Adrenal gland (tissue), 5 donors: ENCODE measurements at regions not wholly inside any gene's neighbourhood (a gene's known extent, or its start where the extent isn't known, plus 50 kb on each side); places are given as distances from the start of the nearest gene placed in this dataset.

Source experiments
- POLR2A ChIP-seq, 2 donors: fragments of 450-650 bp; IDR thresholded peaks; one replicate each; pipeline ENCODE4 v1.6.1; 2017; ENCODE audit warnings: antibody characterized with exemption in 2 of 2, mild to moderate bottlenecking in 2 of 2, moderate library complexity in 1 of 2
- TF ChIP-seq, protein P1 (sequence below), 6 experiments: fragments of 450-650 bp in 4 of 6; fragments of 200-600 bp in 2 of 6; sonication (generic) in 1 of 6; IDR thresholded peaks; 1 replicate in 5 of 6; 2 replicates in 1 of 6; pipeline versions ENCODE4 v1.5.1 to v1.8.0; 2016 to 2021; ENCODE audit warnings: antibody characterized with exemption in 6 of 6, mild to moderate bottlenecking in 2 of 6, moderate library complexity in 1 of 6
- donor health status: DM: no; HTN: no; CAD: no.

DNA sequence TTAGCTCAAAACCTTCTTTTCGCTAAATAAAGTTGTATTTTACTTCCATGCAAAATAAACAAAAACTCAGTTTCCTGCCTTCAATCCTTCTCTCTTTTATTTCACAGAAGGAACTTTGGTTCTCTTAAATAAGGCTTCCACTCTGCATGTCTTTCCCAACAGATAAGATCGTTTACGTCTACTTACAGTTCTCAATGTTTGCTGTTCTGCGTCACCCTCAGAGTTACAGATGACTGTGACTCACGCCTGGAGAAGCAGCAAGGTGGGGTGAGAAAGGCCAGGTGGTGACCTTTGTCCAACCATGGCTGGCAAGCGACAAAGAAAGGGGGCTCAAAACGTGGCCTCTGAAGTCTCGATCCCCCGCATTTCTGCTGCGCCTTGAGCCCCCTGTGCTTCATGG lies 51.4 kb upstream of the RPS6KA2 start:
- TF ChIP-seq, protein P1, sequence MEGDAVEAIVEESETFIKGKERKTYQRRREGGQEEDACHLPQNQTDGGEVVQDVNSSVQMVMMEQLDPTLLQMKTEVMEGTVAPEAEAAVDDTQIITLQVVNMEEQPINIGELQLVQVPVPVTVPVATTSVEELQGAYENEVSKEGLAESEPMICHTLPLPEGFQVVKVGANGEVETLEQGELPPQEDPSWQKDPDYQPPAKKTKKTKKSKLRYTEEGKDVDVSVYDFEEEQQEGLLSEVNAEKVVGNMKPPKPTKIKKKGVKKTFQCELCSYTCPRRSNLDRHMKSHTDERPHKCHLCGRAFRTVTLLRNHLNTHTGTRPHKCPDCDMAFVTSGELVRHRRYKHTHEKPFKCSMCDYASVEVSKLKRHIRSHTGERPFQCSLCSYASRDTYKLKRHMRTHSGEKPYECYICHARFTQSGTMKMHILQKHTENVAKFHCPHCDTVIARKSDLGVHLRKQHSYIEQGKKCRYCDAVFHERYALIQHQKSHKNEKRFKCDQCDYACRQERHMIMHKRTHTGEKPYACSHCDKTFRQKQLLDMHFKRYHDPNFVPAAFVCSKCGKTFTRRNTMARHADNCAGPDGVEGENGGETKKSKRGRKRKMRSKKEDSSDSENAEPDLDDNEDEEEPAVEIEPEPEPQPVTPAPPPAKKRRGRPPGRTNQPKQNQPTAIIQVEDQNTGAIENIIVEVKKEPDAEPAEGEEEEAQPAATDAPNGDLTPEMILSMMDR (IDR thresholded peaks at IDR 0.05) = no peak
- TF ChIP-seq POLR2A (IDR thresholded peaks at IDR 0.05) = no peak
